HG03108 (cell line): ENCODE measurements at regions not wholly inside any gene's neighbourhood (a gene's known extent, or its start where the extent isn't known, plus 50 kb on each side); places are given as distances from the start of the nearest gene placed in this dataset.

ENCODE experiments used
- ATAC-seq: cut with Tn5 transposase; IDR thresholded peaks from one replicate; pipeline ENCODE4 v1.9.1; 2021; ENCODE audit warnings: moderate library complexity; ENCODE audit not compliant: unreplicated experiment

- ATAC-seq: no peak
Observed at GRCh38 chr2:196344397-196344796, 173.0 kb upstream of the STK17B start.

- no peak for ATAC-seq
Observed at GRCh38 chr2:196353717-196354116, 182.3 kb upstream of the STK17B start.

GRCh38 chr2:196354186-196354585 lies 182.8 kb upstream of the STK17B start:
- ATAC-seq: no peak

- no peak for ATAC-seq
Observed at GRCh38 chr2:196356332-196356731, 185.0 kb upstream of the STK17B start.

GRCh38 chr2:196360650-196361049 lies 189.3 kb upstream of the STK17B start:
- ATAC-seq: no peak

GRCh38 chr2:196361606-196362326 lies 190.4 kb upstream of the STK17B start:
- no peak for ATAC-seq

- ATAC-seq: no peak
Observed at GRCh38 chr2:196362973-196363549, 191.7 kb upstream of the STK17B start.

- no peak for ATAC-seq
Observed at GRCh38 chr2:196365145-196365544, 193.8 kb upstream of the STK17B start.

GRCh38 chr2:196365923-196366322 lies 194.5 kb upstream of the STK17B start:
- ATAC-seq: no peak

- no peak for ATAC-seq
Observed at GRCh38 chr2:196367633-196368032, 196.3 kb upstream of the STK17B start.

- ATAC-seq: no peak
Observed at GRCh38 chr2:196368546-196369225, 197.3 kb upstream of the STK17B start.

GRCh38 chr2:196369967-196370366 lies 198.6 kb upstream of the STK17B start:
- no peak for ATAC-seq

- no peak for ATAC-seq
Observed at GRCh38 chr2:196370381-196370780, 199.0 kb upstream of the STK17B start.

GRCh38 chr2:196372276-196372809 lies 201.0 kb upstream of the STK17B start:
- no peak for ATAC-seq

GRCh38 chr2:196372811-196373664 lies 201.7 kb upstream of the STK17B start:
- ATAC-seq: no peak

- peak; percentile 49 for ATAC-seq
Observed at GRCh38 chr2:196376984-196377877, 205.9 kb upstream of the STK17B start.

GRCh38 chr2:196379600-196379999 lies 208.2 kb upstream of the STK17B start:
- no peak for ATAC-seq

GRCh38 chr2:196380098-196380497 lies 208.7 kb upstream of the STK17B start:
- no peak for ATAC-seq

GRCh38 chr2:196380575-196380974 lies 209.2 kb upstream of the STK17B start:
- no peak for ATAC-seq

- ATAC-seq: no peak
Observed at GRCh38 chr2:196381464-196381863, 210.1 kb upstream of the STK17B start.
